Colonic mucosa (tissue), 4 donors: ENCODE measurements at regions not wholly inside any gene's neighbourhood (a gene's known extent, or its start where the extent isn't known, plus 50 kb on each side); places are given as distances from the start of the nearest gene placed in this dataset.

ENCODE experiments used
- DNase-seq: peaks from one replicate; pipeline ENCODE4 v3.0.0-alpha.2; 2020
- H3K27ac ChIP-seq: fragments of 200-600 bp; one replicate; pipeline ENCODE4 v1.8.0; 2021
- H3K27me3 ChIP-seq: fragments of 200-600 bp; one replicate; pipeline ENCODE4 v1.8.0; 2021
- H3K36me3 ChIP-seq: fragments of 200-600 bp; one replicate; pipeline ENCODE4 v1.8.0; 2021
- H3K4me1 ChIP-seq: fragments of 200-600 bp; one replicate; pipeline ENCODE4 v1.8.0; 2021; ENCODE audit warnings: mild to moderate bottlenecking
- H3K4me3 ChIP-seq: fragments of 200-600 bp; one replicate; pipeline ENCODE4 v1.8.0; 2021
- H3K9ac ChIP-seq, 2 donors: one replicate each; pipeline ENCODE4 v1.7.0; 2013; ENCODE audit warnings: control low read depth in 2 of 2, low read depth in 2 of 2, low read length in 2 of 2
- H3K9me3 ChIP-seq: fragments of 200-600 bp; one replicate; pipeline ENCODE4 v1.8.0; 2021
- CTCF ChIP-seq: fragments of 200-600 bp; IDR thresholded peaks from one replicate; pipeline ENCODE4 v1.8.0; 2022; ENCODE audit warnings: antibody characterized with exemption, mild to moderate bottlenecking
- intact Hi-C: fragments of 100-400 bp; cut with DNase I; formaldehyde crosslinking; loops from one replicate; pipeline ENCODE4 v1.14.1; 2022
- donor health status: healthy.
- donor health status: DM: no; HTN: no; CAD: no.
- donor health status: DM: no; HTN: no; CAD: no.

- Histone ChIP-seq H3K27me3 (no peaks in the 10 kb centered on the region), H3K4me1 (no peaks in the 10 kb centered on the region), H3K9me3 (no peaks in the 10 kb centered on the region), H3K27ac (no peak overlapping the region), H3K4me3 (no peak overlapping the region), H3K9ac (no peak overlapping the region), H3K36me3 (no peaks in the 10 kb centered on the region)
- intact Hi-C loops: no loop called here
- no peak for TF ChIP-seq CTCF
- DNase-seq: no peak
Measured at GRCh38 chr20:61002090-61002489, 250.0 kb upstream of the CDH4 start.

GRCh38 chr20:61014491-61014890, 237.6 kb upstream of the CDH4 start:
- no peaks in the 10 kb centered on the region for H3K27me3 ChIP-seq
- no peaks in the 10 kb centered on the region for H3K4me1 ChIP-seq
- no peak overlapping the region for H3K27ac ChIP-seq
- no peak for TF ChIP-seq CTCF
- no peak overlapping the region for H3K9ac ChIP-seq
- H3K36me3 ChIP-seq: no peaks in the 10 kb centered on the region
- H3K4me3 ChIP-seq: no peak overlapping the region
- no peak for DNase-seq
- no peaks in the 10 kb centered on the region for H3K9me3 ChIP-seq
- intact Hi-C loops: no loop called here

- no peak for TF ChIP-seq CTCF
- Histone ChIP-seq H3K4me3 (no peak overlapping the region), H3K9ac (no peak overlapping the region), H3K9me3 (no peaks in the 10 kb centered on the region), H3K27ac (no peak overlapping the region), H3K27me3 (no peaks in the 10 kb centered on the region), H3K36me3 (no peaks in the 10 kb centered on the region), H3K4me1 (no peaks in the 10 kb centered on the region)
- no peak for DNase-seq
- intact Hi-C loops: no loop called here
Measured at GRCh38 chr20:61015602-61016001, 236.5 kb upstream of the CDH4 start.

- Histone ChIP-seq H3K27me3 (no peaks in the 10 kb centered on the region), H3K4me1 (no peaks in the 10 kb centered on the region), H3K36me3 (no peaks in the 10 kb centered on the region), H3K27ac (no peak overlapping the region), H3K9ac (no peak overlapping the region), H3K9me3 (no peaks in the 10 kb centered on the region), H3K4me3 (no peak overlapping the region)
- DNase-seq: no peak
- no peak for TF ChIP-seq CTCF
- intact Hi-C loops: no loop called here
Measured at GRCh38 chr20:61019322-61019721, 232.7 kb upstream of the CDH4 start.

GRCh38 chr20:61023612-61024011, 228.4 kb upstream of the CDH4 start:
- Histone ChIP-seq H3K27me3 (no peaks in the 10 kb centered on the region), H3K9me3 (no peaks in the 10 kb centered on the region), H3K4me3 (no peak overlapping the region), H3K9ac (no peak overlapping the region), H3K4me1 (no peaks in the 10 kb centered on the region), H3K36me3 (no peaks in the 10 kb centered on the region), H3K27ac (no peak overlapping the region)
- DNase-seq: no peak
- intact Hi-C loops: no loop called here
- no peak for TF ChIP-seq CTCF

- intact Hi-C loops: no loop called here
- no peaks in the 10 kb centered on the region for H3K9me3 ChIP-seq
- no peak overlapping the region for H3K27ac ChIP-seq
- no peaks in the 10 kb centered on the region for H3K4me1 ChIP-seq
- no peaks in the 10 kb centered on the region for H3K36me3 ChIP-seq
- H3K9ac ChIP-seq: no peak overlapping the region
- no peaks in the 10 kb centered on the region for H3K27me3 ChIP-seq
- no peak overlapping the region for H3K4me3 ChIP-seq
- no peak for TF ChIP-seq CTCF
- no peak for DNase-seq
Measured at GRCh38 chr20:61024390-61024789, 227.7 kb upstream of the CDH4 start.
